Naive thymus-derived CD4-positive, alpha-beta T cell (primary cell): ENCODE measurements at regions not wholly inside any gene's neighbourhood (a gene's known extent, or its start where the extent isn't known, plus 50 kb on each side); places are given as distances from the start of the nearest gene placed in this dataset.

Experiments
- ATAC-seq: fragments of 150-1000 bp; cut with Tn5 transposase; 2 replicates; pipeline ENCODE4 v1.10.0; 2021; ENCODE audit warnings: mild to moderate bottlenecking, moderate library complexity
- CTCF ChIA-PET: fragments of 350-600 bp; sonication (Branson Sonifier 250); formaldehyde crosslinking; loops from one replicate; lab custom pipeline; 2021; ENCODE audit warnings: antibody characterized with exemption; lab: Charles Lee
- POLR2A ChIA-PET: fragments of 350-600 bp; sonication (Branson Sonifier 250); formaldehyde crosslinking; loops from one replicate; lab custom pipeline; 2021; ENCODE audit warnings: antibody characterized with exemption, inconsistent platforms; lab: Charles Lee
- DNase-seq, 9 donors: peaks; one replicate each; pipeline versions ENCODE4 v3.0.0 to v3.0.0-alpha.2; 2020 to 2022; ENCODE audit warnings: mixed read lengths in 1 of 9
- H3K27ac ChIP-seq: one replicate; pipeline ENCODE4 v1.7.0; 2013; ENCODE audit warnings: mild to moderate bottlenecking, low read depth, low read length, moderate library complexity
- H3K27me3 ChIP-seq, 2 donors: one replicate each; pipeline ENCODE4 v1.7.0; 2013; ENCODE audit warnings: low read length in 2 of 2, mild to moderate bottlenecking in 2 of 2, moderate library complexity in 2 of 2; ENCODE audit not compliant: control insufficient read depth in 2 of 2, insufficient read depth in 2 of 2
- H3K36me3 ChIP-seq, 3 experiments: 1 replicate in 2 of 3; 2 replicates in 1 of 3; pipeline ENCODE4 v1.7.0; 2013; ENCODE audit warnings: low read length in 3 of 3, mild to moderate bottlenecking in 3 of 3, moderate library complexity in 1 of 3; ENCODE audit not compliant: insufficient read depth in 3 of 3, control insufficient read depth in 2 of 3
- H3K4me1 ChIP-seq, 2 donors: one replicate each; pipeline ENCODE4 v1.7.0; 2013; ENCODE audit warnings: low read length in 2 of 2, mild to moderate bottlenecking in 2 of 2, moderate library complexity in 1 of 2; ENCODE audit not compliant: control insufficient read depth in 2 of 2, insufficient read depth in 2 of 2
- H3K4me3 ChIP-seq: 2 replicates; pipeline ENCODE4 v1.7.0; 2013; ENCODE audit warnings: mild to moderate bottlenecking, low read length
- H3K9me3 ChIP-seq, 3 experiments: 1 replicate in 2 of 3; 2 replicates in 1 of 3; pipeline ENCODE4 v1.7.0; 2013; ENCODE audit warnings: low read length in 3 of 3; ENCODE audit not compliant: control insufficient read depth in 2 of 3
- H3K27ac Mint-ChIP-seq, 9 donors: one replicate each; pipeline ENCODE4 v1.8.0; 2020 to 2022; ENCODE audit warnings: mixed read lengths in 9 of 9, mild to moderate bottlenecking in 8 of 9, moderate library complexity in 5 of 9, inconsistent platforms in 2 of 9
- H3K27me3 Mint-ChIP-seq, 5 donors: one replicate each; pipeline ENCODE4 v1.8.0; 2021 to 2022; ENCODE audit warnings: mixed read lengths in 5 of 5, mild to moderate bottlenecking in 1 of 5
- H3K36me3 Mint-ChIP-seq, 5 donors: one replicate each; pipeline ENCODE4 v1.8.0; 2020 to 2022; ENCODE audit warnings: mixed read lengths in 5 of 5, mild to moderate bottlenecking in 3 of 5, inconsistent platforms in 1 of 5
- H3K4me1 Mint-ChIP-seq, 7 donors: one replicate each; pipeline ENCODE4 v1.8.0; 2020 to 2022; ENCODE audit warnings: mixed read lengths in 7 of 7, mild to moderate bottlenecking in 3 of 7, inconsistent platforms in 1 of 7
- H3K4me3 Mint-ChIP-seq, 10 donors: one replicate each; pipeline ENCODE4 v1.8.0; 2020 to 2022; ENCODE audit warnings: mild to moderate bottlenecking in 10 of 10, mixed read lengths in 10 of 10, moderate library complexity in 6 of 10, inconsistent platforms in 2 of 10
- H3K9me3 Mint-ChIP-seq, 11 donors: one replicate each; pipeline ENCODE4 v1.8.0; 2020 to 2022; ENCODE audit warnings: mixed read lengths in 11 of 11, mild to moderate bottlenecking in 4 of 11, inconsistent platforms in 1 of 11, moderate library complexity in 1 of 11
- intact Hi-C, 2 donors: fragments of 100-400 bp; cut with micrococcal nuclease; formaldehyde crosslinking; loops; one replicate each; pipeline ENCODE4 v1.15.1; 2023

DNA sequence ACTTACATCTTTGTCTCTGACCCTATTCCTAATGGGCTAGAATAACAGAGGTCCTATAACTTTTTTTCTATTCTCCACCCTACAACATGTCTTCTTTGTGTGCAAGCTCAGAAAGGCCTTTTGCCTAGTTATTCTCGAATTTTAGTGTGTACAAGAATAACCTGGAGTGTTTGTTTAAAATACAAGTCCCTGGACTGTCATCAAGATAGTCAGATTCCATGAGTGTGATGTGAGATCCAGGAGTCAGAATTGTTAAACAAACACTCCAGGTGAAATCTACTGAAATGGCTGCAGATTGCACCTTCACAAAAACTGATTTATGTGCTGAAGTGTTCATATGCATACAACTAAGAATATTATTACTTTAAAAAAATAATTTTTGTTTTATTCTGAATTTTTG is 114.4 kb upstream of the DIO2 start:
- H3K36me3 Mint-ChIP-seq, result no peaks in the 10 kb centered on the region
- H3K4me3 Mint-ChIP-seq, result no peak overlapping the region
- H3K9me3 Mint-ChIP-seq, result peaks cover 0 to 7% (median 3%) of the 10 kb centered on the region in 11 donors
- Histone ChIP-seq H3K4me1 (no peaks in the 10 kb centered on the region), H3K4me3 (no peak overlapping the region), H3K27me3 (no peaks in the 10 kb centered on the region), H3K36me3 (no peaks in the 10 kb centered on the region), H3K9me3 (no peaks in the 10 kb centered on the region), H3K27ac (no peak overlapping the region)
- intact Hi-C loops, result no loop called here
- POLR2A ChIA-PET, result no interaction called here
- no peaks in the 10 kb centered on the region for H3K4me1 Mint-ChIP-seq
- DNase-seq, result no peak
- CTCF ChIA-PET, result no interaction called here
- H3K27me3 Mint-ChIP-seq, result no peaks in the 10 kb centered on the region
- no peak overlapping the region for H3K27ac Mint-ChIP-seq
- no peak for ATAC-seq

- H3K4me3 Mint-ChIP-seq, result no peak overlapping the region
- H3K4me3 ChIP-seq, result no peak overlapping the region
Measured at GRCh38 chr14:80325112-80325511, 113.8 kb upstream of the DIO2 start.

DNA sequence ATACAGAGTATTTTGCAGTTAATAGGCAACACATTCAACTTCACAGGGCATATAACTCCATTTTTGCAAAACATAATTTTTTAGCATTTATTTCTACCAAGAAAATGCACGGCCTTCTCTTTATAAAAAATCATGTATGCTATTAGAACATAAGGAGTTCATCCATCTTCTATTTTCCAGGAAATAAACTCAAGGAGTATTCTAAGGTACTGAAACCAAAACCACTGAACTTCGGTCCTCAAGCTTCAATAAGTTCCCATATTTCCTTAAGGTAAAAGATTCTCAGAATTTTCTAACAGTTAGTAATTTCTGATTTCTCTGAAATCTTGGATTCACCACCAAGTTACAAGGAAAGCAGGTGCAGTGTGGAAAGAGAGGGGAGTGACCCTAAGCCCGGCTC is 113.3 kb upstream of the DIO2 start:
- Mint-ChIP-seq H3K4me3 (no peak overlapping the region), H3K9me3 (peaks cover 2 to 14% (median 6%) of the 10 kb centered on the region in 11 donors), H3K36me3 (no peaks in the 10 kb centered on the region), H3K27me3 (no peaks in the 10 kb centered on the region), H3K27ac (no peak overlapping the region), H3K4me1 (no peaks in the 10 kb centered on the region)
- Histone ChIP-seq H3K4me3 (no peak overlapping the region), H3K4me1 (no peaks in the 10 kb centered on the region), H3K9me3 (no peaks in the 10 kb centered on the region), H3K27me3 (no peaks in the 10 kb centered on the region), H3K27ac (no peak overlapping the region), H3K36me3 (no peaks in the 10 kb centered on the region)
- ChIA-PET POLR2A (no interaction called here), CTCF (no interaction called here)
- intact Hi-C loops, result no loop called here
- DNase-seq (no peak), ATAC-seq (no peak)

More at GRCh38 chr14:80325112-80325511, 113.8 kb upstream of the DIO2 start:
- H3K27ac ChIP-seq, result no peak overlapping the region
- intact Hi-C loops, result no loop called here
- ChIA-PET CTCF (no interaction called here), POLR2A (no interaction called here)
- DNase-seq (no peak), ATAC-seq (no peak)
- no peak overlapping the region for H3K27ac Mint-ChIP-seq
- no peaks in the 10 kb centered on the region for H3K36me3 Mint-ChIP-seq
- H3K36me3 ChIP-seq, result no peaks in the 10 kb centered on the region
- no peaks in the 10 kb centered on the region for H3K4me1 ChIP-seq
- no peaks in the 10 kb centered on the region for H3K4me1 Mint-ChIP-seq
- H3K9me3 Mint-ChIP-seq, result peaks cover 0 to 9% (median 3%) of the 10 kb centered on the region in 11 donors
- no peaks in the 10 kb centered on the region for H3K27me3 ChIP-seq
- no peaks in the 10 kb centered on the region for H3K9me3 ChIP-seq
- no peaks in the 10 kb centered on the region for H3K27me3 Mint-ChIP-seq

GRCh38 chr14:80323038-80323665 is 111.8 kb upstream of the DIO2 start:
- no peak overlapping the region for H3K4me3 ChIP-seq
- no peaks in the 10 kb centered on the region for H3K27me3 ChIP-seq
- CTCF ChIA-PET, result no interaction called here
- intact Hi-C loops, result no loop called here
- H3K9me3 ChIP-seq, result no peaks in the 10 kb centered on the region
- no peaks in the 10 kb centered on the region for H3K4me1 ChIP-seq
- Mint-ChIP-seq H3K36me3 (peaks cover 0 to 4% (median 0%) of the 10 kb centered on the region in 5 donors), H3K4me1 (no peaks in the 10 kb centered on the region), H3K27ac (no peak overlapping the region), H3K27me3 (no peaks in the 10 kb centered on the region), H3K4me3 (no peak overlapping the region), H3K9me3 (peaks cover 0 to 29% (median 11%) of the 10 kb centered on the region in 11 donors)
- POLR2A ChIA-PET, result no interaction called here
- DNase-seq (no peak), ATAC-seq (no peak)
- no peak overlapping the region for H3K27ac ChIP-seq
- no peaks in the 10 kb centered on the region for H3K36me3 ChIP-seq

- H3K27ac ChIP-seq, result no peak overlapping the region
- DNase-seq (no peak), ATAC-seq (no peak)
- peaks cover 3 to 34% (median 11%) of the 10 kb centered on the region in 11 donors for H3K9me3 Mint-ChIP-seq
- H3K36me3 Mint-ChIP-seq, result peaks cover 0 to 4% (median 0%) of the 10 kb centered on the region in 5 donors
- intact Hi-C loops, result no loop called here
- ChIA-PET CTCF (no interaction called here), POLR2A (no interaction called here)
- H3K9me3 ChIP-seq, result no peaks in the 10 kb centered on the region
- no peaks in the 10 kb centered on the region for H3K4me1 Mint-ChIP-seq
- no peak overlapping the region for H3K4me3 Mint-ChIP-seq
- no peaks in the 10 kb centered on the region for H3K27me3 Mint-ChIP-seq
- H3K27me3 ChIP-seq, result no peaks in the 10 kb centered on the region
- H3K27ac Mint-ChIP-seq, result no peak overlapping the region
- H3K36me3 ChIP-seq, result no peaks in the 10 kb centered on the region
- H3K4me1 ChIP-seq, result no peaks in the 10 kb centered on the region
- no peak overlapping the region for H3K4me3 ChIP-seq
Measured at GRCh38 chr14:80316441-80316840, 105.1 kb upstream of the DIO2 start.

- intact Hi-C loops, result no loop called here
- H3K4me1 Mint-ChIP-seq, result no peaks in the 10 kb centered on the region
- Histone ChIP-seq H3K4me3 (no peak overlapping the region), H3K27ac (no peak overlapping the region), H3K9me3 (no peaks in the 10 kb centered on the region), H3K36me3 (no peaks in the 10 kb centered on the region), H3K4me1 (no peaks in the 10 kb centered on the region), H3K27me3 (no peaks in the 10 kb centered on the region)
- no peak overlapping the region for H3K4me3 Mint-ChIP-seq
- ChIA-PET POLR2A (no interaction called here), CTCF (no interaction called here)
- no peaks in the 10 kb centered on the region for H3K27me3 Mint-ChIP-seq
- peaks cover 1 to 27% (median 10%) of the 10 kb centered on the region in 11 donors for H3K9me3 Mint-ChIP-seq
- no peak for DNase-seq
- H3K36me3 Mint-ChIP-seq, result peaks cover 0 to 4% (median 0%) of the 10 kb centered on the region in 5 donors
- no peak for ATAC-seq
- no peak overlapping the region for H3K27ac Mint-ChIP-seq
Measured at GRCh38 chr14:80315681-80316080, 104.4 kb upstream of the DIO2 start.

- Histone ChIP-seq H3K9me3 (no peaks in the 10 kb centered on the region), H3K4me1 (no peaks in the 10 kb centered on the region), H3K27me3 (no peaks in the 10 kb centered on the region), H3K36me3 (no peaks in the 10 kb centered on the region), H3K4me3 (no peak overlapping the region), H3K27ac (no peak overlapping the region)
- intact Hi-C loops, result no loop called here
- Mint-ChIP-seq H3K9me3 (peaks cover 2 to 23% (median 9%) of the 10 kb centered on the region in 11 donors), H3K36me3 (no peaks in the 10 kb centered on the region), H3K27me3 (no peaks in the 10 kb centered on the region), H3K4me3 (no peak overlapping the region), H3K27ac (no peak overlapping the region), H3K4me1 (no peaks in the 10 kb centered on the region)
- no peak for ATAC-seq
- CTCF ChIA-PET, result no interaction called here
- POLR2A ChIA-PET, result no interaction called here
- no peak for DNase-seq
Measured at GRCh38 chr14:80313806-80314205, 102.5 kb upstream of the DIO2 start.
